ENCODE measurements at regions not wholly inside any gene's neighbourhood (a gene's known extent, or its start where the extent isn't known, plus 50 kb on each side); places are given as distances from the start of the nearest gene placed in this dataset.

DNA sequence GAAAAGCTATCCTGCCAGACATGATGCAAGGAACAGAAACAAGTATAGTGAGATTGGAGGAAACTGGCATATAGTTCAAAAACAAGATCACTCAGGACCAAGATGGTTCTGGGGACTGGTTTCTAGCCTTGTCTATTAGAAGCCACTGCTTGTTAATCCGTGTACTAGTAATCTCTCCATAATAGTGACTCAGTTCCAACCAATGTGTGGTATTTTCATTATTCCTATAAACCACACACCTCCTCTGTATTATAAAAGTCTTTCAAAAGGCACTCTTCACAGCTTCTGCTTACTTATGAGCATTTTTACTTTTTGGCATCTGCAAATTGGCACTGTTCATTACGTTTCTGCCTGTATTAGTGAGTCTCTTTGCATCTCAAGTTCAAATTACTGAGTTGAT, 140.3 kb downstream of the SLC6A15 start:
- POLR2A ChIA-PET, result no interaction called here
- CTCF ChIA-PET, result no interaction called here
- no peak for DNase-seq (ENCODE audit: extremely low spot score)
- TF ChIP-seq, protein P1, sequence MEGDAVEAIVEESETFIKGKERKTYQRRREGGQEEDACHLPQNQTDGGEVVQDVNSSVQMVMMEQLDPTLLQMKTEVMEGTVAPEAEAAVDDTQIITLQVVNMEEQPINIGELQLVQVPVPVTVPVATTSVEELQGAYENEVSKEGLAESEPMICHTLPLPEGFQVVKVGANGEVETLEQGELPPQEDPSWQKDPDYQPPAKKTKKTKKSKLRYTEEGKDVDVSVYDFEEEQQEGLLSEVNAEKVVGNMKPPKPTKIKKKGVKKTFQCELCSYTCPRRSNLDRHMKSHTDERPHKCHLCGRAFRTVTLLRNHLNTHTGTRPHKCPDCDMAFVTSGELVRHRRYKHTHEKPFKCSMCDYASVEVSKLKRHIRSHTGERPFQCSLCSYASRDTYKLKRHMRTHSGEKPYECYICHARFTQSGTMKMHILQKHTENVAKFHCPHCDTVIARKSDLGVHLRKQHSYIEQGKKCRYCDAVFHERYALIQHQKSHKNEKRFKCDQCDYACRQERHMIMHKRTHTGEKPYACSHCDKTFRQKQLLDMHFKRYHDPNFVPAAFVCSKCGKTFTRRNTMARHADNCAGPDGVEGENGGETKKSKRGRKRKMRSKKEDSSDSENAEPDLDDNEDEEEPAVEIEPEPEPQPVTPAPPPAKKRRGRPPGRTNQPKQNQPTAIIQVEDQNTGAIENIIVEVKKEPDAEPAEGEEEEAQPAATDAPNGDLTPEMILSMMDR (IDR thresholded peaks at IDR 0.05; ENCODE audit: control extremely low read depth, extremely low read depth, low read depth, missing control alignments), result no peak

DNA sequence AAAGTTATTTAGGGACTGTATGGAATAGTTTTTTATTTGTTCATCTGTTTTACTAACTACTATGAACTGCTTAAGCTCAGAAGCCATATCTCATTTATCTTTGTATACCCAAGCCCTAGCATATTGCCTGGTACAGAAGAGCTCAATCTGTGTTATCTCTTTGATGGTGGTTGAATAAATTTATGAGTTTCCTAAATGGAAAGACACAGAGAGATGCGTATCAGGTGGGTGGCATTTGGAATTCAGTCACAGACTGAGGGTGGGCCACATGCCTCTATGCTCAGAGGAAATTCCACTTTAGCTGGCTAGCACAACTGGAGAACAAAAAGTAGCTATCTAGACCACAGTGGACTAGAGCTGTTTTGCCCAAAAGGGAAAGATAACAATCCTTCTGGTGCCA, 145.5 kb downstream of the SLC6A15 start:
- TF ChIP-seq, protein P1 (IDR thresholded peaks at IDR 0.05; ENCODE audit: control extremely low read depth, extremely low read depth, low read depth, missing control alignments), result no peak
- ChIA-PET POLR2A (no interaction called here), CTCF (interaction anchor here (1.4 kb wide), 1 partner anchor 12 kb away, joined by 3 read pairs; no protein-coding TSS in a partner anchor)
- DNase-seq (ENCODE audit: extremely low spot score), result no peak

DNA sequence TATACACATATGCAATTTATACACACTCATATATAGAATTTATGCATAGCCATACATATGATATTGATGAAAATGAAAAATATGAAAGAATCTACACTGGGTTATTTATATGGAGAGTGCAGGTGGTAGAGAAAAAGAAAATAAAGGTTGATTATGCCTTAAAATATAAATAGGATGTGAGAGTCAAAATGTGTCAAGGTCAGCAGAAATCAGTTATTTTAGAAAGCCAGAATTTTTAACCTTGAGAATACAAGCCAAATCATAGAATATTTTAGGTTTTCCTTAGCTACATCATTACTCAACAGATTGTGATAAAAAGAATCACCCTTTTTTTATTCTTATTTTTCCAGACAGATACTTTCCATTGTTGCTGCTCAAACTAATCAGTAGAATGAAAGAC, 146.2 kb downstream of the SLC6A15 start:
- no peak for DNase-seq (ENCODE audit: extremely low spot score)
- ChIA-PET POLR2A (no interaction called here), CTCF (interaction anchor here (1.4 kb wide), 1 partner anchor 13 kb away, joined by 3 read pairs; no protein-coding TSS in a partner anchor)
- TF ChIP-seq, protein P1 (IDR thresholded peaks at IDR 0.05; ENCODE audit: control extremely low read depth, extremely low read depth, low read depth, missing control alignments), result no peak

DNA sequence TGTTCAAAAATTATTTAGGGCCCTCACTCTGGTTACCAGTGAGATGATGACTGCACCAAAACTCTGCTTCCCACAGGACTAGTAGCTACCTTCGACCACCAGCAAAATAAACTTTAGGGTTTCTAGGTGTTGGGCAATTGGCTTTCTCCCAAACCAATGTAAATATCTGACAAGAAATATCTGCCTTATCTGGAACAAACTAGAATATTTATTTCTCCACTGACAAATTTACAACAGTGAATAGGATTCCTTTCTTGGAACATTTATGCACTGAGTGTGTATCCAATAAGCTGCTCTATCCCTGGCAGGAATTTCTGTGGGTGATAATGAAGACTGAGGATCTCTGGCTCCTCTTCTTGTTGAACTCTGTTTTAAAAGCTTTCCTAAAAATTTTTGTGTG, 148.6 kb downstream of the SLC6A15 start:
- ChIA-PET CTCF (interaction anchor here (0.8 to 1.0 kb wide), 4 partner anchors 9 to 80 kb away, joined by 3 to 4 read pairs (median 4); no protein-coding TSS in a partner anchor), POLR2A (no interaction called here)
- TF ChIP-seq, protein P1 (IDR thresholded peaks at IDR 0.05; ENCODE audit: control extremely low read depth, extremely low read depth, low read depth, missing control alignments), result no peak

DNA sequence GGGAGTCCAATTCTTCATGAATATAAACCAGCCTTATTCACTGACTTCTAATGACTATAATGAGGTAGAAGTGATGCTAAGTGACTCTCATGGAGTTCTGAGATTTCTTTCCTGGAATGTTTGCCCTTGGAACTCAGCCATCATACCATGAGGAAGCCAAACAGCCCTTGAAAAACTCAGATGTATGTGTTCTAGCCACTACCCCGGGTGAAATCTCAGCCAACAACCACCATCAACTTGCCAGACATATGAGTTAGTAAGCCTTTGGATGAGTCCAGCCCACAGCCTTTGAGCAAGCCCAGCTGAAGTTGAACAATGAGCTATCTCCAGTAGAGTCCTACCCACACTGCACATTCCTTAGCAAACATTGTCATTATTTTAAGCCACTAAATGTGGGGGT, 149.5 kb downstream of the SLC6A15 start:
- CTCF ChIA-PET, result interaction anchor here (0.8 kb wide), 2 partner anchors 13 to 81 kb away, joined by 3 to 4 read pairs; no protein-coding TSS in a partner anchor
- TF ChIP-seq, protein P1 (IDR thresholded peaks at IDR 0.05; ENCODE audit: control extremely low read depth, extremely low read depth, low read depth, missing control alignments), result no peak
- no peak for DNase-seq (ENCODE audit: extremely low spot score)
- POLR2A ChIA-PET, result no interaction called here

More for the DNA sequence above, 148.6 kb downstream of the SLC6A15 start:
- DNase-seq (ENCODE audit: extremely low spot score), result no peak

DNA sequence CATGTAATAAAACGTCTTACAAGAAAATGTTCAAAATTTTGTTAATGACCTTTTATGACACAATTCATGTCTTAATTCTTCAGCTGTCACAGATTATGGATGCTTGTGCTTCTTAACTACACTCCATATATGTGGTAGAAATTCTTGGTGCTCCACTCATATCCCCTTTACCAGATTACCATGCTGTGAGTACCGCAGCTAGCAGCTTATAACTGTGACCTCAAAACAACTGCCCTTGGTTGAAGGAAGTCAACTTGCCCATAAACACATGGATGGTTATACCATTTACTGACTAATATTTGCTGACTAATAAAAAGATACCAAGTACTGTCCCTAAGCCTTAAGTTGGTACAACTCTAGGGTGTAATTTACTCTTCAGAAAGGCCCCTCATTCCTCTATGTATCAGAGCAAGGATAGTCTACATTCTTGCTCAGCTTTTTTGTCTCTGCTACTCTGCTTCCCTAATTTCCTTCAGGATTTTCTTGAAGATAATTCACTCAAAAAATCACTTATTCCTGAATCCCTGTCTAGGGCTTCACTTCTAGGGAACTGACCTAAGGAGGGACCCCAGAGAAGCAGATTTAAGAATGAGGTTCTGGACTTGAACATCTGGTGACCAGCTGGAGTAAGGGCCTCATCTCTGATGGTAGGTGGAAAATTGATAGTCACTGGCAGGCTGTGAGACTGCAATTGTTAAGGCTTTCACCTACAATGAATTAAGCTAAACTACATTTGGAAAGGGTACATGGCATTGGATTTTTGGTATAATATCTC, 152.3 kb downstream of the SLC6A15 start:
- POLR2A ChIA-PET, result no interaction called here
- no peak for DNase-seq (ENCODE audit: extremely low spot score)
- TF ChIP-seq, protein P1 (IDR thresholded peaks at IDR 0.05; ENCODE audit: control extremely low read depth, extremely low read depth, low read depth, missing control alignments), result no peak
- CTCF ChIA-PET, result no interaction called here

Data from GM10248 (cell line).